A673 (cell line): ENCODE measurements at regions not wholly inside any gene's neighbourhood (a gene's known extent, or its start where the extent isn't known, plus 50 kb on each side); places are given as distances from the start of the nearest gene placed in this dataset.
"Not testable (repeated sequence)": the region's sequence is repeated elsewhere in the genome, so short reads cannot be mapped to it uniquely, and the experiment has no call there.

ENCODE experiments used
- CTCF ChIP-seq: fragments of 300-800, 200-600 bp; sonication (generic); conservative IDR thresholded peaks from 2 replicates; pipeline ENCODE4 v1.5.1; 2017; ENCODE audit warnings: low read depth, mild to moderate bottlenecking, antibody characterized with exemption, low read length, moderate library complexity, mixed read lengths
- EZH2 ChIP-seq: fragments of 200-600 bp; sonication (generic); IDR thresholded peaks from 2 replicates; pipeline ENCODE4 v1.6.1; 2017; ENCODE audit warnings: borderline replicate concordance, low read depth, mild to moderate bottlenecking, mixed read lengths, antibody characterized with exemption, low read length; ENCODE audit not compliant: poor library complexity, severe bottlenecking

GRCh38 chr2:87903242-87904114 lies 77.9 kb upstream of the RGPD2 start:
- not testable (repeated sequence) for TF ChIP-seq CTCF, EZH2
